NCI-H2196 treated with DMSO at 0.1 percent for 48 hours (cell line): ENCODE measurements at regions not wholly inside any gene's neighbourhood (a gene's known extent, or its start where the extent isn't known, plus 50 kb on each side); places are given as distances from the start of the nearest gene placed in this dataset.
"Not testable (repeated sequence)": the region's sequence is repeated elsewhere in the genome, so short reads cannot be mapped to it uniquely, and the experiment has no call there.

Experiments used
- DNase-seq: peaks from one replicate; lab custom pipeline; 2025; ENCODE audit not compliant: unreplicated experiment; lab: John Stamatoyannopoulos, UW

DNA sequence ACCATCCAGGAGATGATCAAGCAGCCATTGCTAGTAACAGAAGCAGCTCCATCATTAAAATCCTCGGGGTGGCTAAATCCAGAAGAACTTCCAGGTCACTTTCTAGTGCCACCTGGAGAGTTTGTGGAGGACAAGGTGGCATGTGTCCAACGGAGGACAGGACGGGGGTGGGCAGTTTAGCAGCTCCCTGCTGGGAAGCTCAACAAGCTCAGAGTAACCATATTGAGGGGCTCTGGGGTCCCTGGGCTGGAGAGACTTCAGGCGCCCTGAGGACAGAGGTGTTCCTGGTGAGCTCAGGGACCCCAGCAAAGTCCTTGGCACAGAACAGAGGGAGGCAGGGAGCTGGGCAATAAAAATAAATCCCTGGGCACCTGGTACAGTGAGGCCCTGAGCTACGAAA lies 140.0 kb upstream of the FHL2 start:
- no peak for DNase-seq

DNA sequence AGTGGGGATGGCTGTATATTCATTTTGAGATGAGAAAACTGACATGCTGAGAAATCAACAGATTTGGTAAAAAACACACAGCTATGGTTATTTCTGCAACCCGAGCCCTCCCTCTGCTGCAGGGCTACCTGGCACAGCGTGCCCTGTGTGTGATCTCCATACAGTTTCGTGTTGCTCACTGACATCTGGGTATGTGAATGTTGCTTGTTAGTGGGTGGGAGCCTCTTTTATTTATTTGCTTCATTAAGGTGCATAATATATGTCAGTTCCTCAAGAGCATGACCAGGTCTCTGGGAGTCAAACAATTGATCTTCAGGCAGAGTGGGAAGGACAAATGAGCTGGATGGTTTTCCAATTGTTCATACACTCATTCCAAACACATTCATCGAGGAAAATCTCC lies 139.1 kb upstream of the FHL2 start:
- DNase-seq, result no peak

DNA sequence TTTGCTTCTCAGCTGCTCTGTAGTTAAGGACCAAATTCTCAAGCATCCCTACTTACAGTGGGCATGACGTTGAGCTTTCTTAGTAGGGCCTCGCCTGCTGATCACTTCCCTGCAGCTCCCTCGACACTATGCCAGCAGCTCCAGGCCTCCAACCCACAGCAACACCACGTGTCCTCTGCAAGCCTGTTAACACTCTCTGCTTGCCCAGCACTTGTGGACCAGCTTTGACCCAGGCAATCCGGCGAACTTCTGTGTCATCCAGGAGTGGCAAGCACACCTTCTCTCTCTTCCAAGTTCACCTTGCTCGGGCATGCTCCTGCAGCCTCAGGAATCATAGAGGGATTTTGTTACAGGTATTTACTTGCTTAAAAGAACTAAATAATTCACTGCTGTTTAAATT lies 138.6 kb upstream of the FHL2 start:
- no peak for DNase-seq

DNA sequence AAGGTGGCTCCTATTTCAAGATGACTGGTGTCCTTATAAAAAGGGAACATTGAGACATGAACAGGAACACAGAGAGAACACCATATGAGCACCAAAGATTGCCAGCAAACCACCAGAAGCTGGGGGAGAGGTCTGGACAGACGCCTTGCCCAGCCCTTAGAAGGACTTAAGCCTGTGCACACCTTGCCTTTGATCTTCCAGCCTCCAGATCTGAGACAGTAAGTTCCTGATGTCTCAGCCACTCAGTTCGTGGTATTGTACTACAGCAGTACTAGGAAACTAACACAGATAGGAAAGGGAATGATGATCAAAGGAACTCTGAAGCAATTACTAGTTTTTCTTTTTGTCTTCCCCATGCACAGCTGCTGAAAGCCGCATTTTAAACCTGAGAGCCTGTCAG lies 137.3 kb upstream of the FHL2 start:
- DNase-seq, result no peak

DNA sequence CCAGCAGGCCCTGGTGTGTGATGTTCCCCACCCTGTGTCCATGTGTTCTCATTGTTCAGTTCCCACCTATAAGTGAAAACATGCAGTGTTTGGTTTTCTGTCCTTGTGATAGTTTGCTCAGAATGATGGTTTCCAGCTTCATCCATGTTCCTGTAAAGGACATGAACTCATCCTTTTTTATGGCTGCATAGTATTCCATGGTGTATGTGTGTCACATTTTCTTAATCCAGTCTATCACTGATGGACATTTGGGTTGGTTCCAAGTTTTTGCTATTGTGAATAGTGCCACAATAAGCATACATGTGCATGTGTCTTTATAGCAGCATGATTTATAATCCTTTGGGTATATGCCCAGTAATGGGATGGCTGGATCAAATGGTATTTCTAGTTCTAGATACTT lies 130.4 kb upstream of the FHL2 start:
- not testable (repeated sequence) for DNase-seq

DNA sequence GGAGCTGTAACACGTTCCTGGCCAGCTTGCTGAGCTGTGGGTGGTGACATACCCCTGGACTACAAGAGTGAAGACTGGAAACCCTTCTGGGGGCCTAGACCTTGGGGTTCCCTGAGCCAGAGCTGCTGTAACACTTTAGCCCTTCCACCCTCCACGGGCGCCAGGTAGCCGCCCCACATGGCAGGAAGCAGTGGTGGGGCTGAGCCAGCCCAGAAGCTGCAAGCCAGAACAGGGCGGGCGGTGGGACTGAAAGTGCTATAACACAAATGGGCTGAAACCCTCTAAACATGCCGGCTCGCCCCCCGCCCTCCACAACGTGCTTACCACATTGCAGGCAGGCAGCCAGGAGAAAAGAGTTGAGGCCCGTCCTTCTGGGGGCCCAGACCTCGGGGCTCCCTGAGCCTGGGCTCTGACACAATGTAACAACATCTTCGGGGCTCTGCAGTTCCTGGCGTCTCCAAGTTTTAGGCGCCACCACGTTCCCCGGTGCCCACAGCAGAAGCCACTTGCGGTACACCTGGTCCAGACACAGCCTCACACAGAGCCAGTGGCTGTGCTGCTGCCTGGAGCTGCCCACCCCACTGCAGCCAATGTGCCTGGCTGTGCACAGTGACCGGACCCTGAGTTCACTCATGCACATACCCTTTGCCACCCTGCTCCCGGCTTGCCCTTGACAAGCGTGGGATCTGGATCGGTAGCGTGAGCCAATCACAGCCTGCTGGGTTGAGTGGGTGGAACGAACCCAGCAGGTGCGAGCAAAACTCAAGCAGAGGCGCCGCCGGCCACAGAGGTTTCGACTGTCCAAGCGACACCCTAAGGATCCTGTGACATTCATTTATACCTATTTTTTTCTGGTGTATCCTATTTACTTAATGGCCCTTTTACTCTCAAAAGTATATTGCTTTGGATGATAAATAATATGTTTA lies 127.4 kb upstream of the FHL2 start:
- no peak for DNase-seq

DNA sequence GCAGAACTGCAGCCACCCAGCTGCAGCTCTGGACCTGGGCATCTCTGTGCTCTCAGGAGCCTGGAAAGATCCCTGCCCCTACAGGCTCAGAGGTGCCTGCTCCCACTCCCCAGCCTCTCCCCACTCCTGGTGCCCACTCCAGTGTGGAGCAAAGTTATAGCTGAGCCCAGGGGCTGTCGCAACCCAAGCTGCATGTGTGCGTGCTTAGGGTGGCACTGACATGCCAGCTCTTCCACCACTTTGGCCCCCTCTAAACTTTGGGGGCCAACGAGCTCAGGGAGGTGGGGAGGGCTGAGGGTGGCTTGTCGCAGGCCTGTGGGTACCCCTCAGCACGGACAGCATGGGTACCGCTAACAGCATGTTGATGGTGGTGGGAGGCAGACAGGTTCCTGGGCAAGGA lies 126.3 kb upstream of the FHL2 start:
- DNase-seq, result no peak

DNA sequence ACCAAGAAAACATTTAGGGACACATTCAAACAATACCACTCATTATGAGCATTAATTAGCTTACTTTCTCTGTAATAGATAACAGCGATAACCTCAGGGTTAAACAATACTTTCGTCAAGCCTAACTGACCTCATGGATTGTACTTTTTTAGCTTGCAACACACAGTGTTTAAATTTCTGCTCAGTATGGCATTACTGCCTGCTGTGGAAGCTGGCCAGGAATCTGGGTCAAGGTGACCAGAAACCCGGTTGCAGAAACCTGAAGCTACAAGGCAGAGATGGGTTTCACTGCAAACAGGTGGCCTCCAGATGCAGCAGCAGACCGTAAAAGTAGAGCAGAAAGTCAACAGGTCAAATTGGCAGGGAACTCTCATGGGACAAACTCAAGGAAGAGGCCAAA lies 123.8 kb upstream of the FHL2 start:
- no peak for DNase-seq

DNA sequence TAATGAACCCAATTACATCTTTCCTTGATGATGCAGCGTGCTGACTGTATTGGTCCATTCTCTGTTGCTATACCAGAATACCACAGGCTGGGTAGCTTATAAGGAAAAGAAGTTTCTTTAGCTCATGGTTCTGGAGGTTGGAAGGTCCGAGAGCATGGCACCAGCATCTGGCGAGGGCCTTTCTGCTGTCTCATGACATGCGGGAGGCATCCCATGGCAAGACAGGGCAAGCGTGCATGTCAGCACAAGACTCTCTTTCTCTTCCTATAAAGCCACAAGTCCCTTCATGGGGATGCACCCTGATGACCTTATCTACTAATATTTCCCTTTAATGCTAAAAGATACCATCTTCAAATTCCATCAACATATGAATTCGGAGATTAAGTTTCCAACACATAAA lies 122.8 kb upstream of the FHL2 start:
- no peak for DNase-seq

DNA sequence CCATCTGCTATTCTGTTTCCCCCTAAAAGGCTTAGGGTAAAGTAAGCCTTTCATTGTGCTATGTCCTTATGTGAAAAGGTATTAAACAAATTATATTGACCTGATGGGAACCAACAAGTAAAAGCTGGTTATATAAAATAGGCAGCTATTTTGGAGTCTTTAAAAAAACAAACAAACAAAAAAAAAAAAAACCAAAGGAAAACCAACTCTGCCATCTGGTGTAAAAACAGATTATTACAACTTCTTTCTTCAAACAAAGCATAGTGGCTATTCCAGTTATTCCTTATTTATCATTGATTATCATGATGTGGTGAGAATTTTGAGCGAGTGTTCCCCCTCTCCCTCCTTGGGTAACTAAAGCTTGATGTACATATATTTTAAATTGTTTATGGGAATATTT lies 122.3 kb upstream of the FHL2 start:
- DNase-seq, result no peak

DNA sequence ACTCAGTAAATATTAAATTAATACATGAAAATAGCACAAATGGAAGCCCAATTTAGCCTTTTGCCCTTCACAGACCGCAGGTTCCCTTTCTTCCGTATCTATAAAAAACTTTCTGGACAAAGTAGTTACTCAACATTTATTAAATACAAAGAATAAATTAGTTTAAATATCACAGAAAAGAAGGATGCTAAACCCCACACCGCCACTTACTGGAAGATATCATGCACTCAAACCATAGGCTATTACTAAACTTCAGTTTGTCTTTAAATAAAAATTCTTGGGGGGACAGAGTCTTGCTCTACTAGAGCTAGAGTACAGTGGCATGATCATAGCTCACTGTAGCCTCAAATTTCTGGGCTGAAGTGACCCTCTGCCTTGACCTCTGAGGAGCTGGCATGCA lies 120.7 kb upstream of the FHL2 start:
- no peak for DNase-seq

DNA sequence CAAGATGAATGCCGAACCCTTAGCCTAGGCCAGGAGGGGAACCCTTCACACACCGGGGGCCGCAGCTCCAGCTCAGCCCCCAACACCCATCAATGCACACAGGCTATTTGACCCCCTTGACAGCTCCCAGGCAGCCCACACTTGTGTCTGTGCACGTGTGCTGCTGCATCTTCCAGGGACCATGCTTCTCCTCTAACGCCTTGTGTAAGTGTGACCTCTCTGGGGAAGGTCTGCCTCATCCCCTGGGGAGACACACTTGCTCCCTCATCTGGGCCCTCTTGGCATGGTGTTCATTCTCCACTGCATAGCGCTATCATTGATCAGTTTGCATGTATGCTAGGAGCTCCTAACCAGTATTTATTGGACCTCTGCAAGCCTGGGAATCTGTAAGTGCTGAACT lies 120.0 kb upstream of the FHL2 start:
- no peak for DNase-seq

DNA sequence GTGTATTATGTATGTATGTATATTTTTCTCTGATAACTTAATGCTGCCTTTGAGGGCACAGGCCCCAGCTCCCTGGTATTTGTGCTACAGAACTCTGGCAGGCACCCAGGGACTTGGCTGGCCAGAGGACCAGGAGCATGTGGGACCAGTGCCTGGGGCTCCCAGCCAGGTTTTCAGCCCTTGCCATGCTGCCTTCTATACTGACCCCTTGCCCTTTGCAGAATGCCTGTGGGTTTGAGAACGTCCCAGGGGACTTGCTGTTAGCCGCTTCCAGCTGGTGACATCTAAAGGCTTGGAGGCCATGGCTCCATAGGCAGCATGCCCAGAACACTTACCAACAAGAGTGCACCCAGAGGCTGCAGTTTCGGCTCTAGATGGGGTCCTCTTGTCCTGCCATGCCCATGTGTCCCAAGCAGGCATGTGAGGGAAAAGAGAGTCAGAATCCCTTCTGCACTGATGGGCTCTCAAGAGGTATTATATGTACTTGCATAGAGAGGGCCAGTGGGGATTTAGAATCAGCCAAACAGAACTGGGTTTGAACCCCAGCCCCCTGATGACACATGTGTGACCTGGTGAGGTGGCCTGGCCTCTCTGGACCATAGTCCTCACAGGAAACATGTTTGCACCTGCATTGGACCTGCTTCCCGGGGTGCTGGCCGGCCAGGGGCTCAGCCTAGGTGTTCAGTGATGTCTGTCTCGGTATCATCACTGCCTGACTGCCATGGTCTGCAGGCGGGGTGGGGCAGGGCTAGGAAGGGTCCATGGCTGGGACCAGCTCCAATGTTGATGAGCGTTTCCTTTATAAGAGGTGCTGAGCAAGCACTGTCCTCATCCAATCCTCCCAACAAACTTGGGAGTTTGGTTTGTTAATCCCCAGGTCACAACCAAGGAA lies 119.2 kb upstream of the FHL2 start:
- peak; percentile 42 for DNase-seq

DNA sequence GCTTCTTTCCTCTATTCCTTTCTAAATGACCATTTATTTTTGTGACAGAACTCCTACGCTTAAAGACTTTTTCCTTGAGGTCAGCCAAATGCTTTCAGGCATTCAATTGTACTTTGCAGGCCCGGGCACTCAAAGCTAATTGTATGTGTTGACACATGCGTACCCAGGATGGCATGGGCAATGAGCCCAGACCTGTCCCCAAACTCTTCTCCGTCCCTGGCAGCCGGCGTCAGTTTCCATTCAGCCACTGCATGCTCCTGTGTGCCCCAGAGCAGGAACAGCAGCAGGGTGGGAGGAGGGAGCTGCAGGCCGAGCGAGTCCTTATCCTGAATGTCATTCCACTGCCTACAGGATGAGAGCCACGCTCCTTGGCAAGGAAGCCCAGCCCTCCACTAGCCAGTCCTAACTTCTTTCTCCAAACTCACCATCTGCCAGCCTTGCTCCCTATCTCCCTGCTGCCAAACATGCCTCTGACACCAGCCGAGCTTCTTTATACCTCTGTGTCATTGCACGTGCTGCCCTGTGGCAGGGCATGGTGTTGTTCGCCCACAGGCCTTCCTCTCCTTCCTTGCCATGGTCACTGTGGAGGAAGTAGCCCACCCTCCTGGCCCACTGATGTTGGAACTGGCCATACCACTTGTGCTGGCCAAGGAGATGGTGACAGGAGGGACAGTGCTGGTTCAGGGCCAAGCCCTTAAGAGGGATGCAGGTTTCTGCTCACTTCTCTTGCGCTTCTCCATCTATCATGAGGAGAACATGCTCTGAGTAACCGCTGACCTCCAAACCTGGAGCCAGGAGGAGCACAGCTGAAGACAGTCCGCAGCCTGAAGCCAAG lies 116.9 kb upstream of the FHL2 start:
- DNase-seq, result peak; percentile 62

DNA sequence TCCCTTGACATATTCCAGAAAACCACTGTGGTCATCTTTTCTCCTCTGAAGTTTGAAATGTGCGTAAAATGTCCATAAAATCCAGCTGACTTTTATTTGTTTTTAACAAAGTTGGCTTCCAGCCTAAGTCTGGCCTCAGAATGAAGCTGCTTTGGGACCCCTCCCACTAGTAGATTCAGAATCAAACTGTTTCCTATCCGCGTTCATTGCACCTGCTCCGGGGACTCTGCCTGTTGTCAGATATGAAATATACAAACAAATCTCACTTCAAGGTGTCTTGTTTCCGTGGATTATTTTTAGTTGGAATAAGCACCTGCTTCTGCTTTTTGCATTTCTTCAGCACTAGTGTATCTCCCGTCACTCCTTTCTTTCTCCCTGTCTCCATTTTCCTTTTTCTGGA lies 115.7 kb upstream of the FHL2 start:
- no peak for DNase-seq

DNA sequence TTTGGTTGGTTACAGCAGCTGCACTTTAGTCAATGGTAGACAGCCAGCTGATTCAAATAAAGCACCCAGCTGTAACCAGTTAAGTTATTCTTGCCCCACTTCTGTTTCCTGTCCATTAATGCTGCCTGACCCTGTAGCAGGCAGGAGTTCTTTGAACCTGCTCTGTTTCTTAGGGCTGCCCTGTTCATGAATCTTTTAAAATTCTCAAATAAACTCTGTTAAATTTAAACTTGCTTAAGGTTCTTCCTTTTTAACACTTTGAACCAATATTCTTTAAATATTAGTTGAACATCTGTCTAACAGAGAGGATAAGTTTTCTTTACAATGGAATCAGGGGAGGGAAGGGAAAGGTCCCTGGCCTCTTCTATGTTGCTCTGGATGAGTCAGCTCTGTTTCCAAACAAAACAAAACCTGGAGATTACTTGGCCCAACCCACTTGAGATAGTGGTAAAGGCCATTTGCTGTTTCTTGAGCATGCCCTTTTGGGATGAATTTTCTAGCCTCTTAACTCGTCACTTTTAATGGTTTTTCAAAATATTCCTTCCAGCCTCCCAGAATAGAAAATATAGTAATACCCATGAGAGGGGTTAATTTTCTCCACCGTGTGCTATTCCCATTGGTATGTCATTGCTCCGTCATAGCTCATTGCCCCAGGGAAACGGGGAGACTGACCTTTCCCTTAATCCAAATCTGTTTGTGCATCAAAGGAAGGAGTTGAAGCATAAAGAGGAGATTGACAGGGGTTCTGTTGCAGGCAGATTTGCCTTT lies 112.1 kb upstream of the FHL2 start:
- DNase-seq, result no peak

DNA sequence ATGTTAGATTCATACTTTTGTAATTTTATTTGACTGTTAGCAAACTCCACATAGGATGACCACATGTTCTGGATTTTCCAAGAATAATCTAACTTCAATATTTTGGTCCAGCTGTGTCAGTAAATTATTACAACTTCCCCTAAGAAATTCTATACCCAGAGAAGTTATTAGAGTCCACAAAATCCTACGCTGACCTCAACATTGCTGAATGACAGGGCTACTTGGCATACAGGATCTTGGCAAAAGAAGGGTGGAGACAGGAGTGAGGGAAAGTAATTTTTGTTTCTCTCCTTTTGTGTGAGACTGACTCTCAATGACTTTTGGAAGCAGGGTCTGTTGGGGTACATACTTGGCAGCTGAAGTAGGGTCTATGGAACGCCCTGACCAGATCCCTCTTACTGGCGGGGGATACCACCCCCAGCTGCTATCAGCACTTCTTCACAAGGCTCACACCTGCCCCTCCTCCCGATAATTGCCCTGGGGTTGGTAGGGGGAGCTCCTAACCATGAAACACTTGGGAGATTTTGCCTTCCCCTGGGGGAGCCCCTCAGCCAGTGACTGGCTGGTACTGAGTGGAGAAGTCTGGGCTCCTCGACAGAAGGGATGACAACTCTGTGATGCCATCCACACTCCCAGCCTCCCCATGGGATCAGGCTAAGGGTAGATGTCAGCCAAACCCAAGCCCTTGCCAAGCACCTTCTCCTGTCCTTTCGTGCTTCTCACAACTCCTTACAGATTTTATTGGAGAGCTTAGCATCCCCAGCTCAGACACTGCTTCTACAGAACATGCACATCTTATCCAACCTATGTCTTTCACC lies 110.6 kb upstream of the FHL2 start:
- DNase-seq, result no peak

DNA sequence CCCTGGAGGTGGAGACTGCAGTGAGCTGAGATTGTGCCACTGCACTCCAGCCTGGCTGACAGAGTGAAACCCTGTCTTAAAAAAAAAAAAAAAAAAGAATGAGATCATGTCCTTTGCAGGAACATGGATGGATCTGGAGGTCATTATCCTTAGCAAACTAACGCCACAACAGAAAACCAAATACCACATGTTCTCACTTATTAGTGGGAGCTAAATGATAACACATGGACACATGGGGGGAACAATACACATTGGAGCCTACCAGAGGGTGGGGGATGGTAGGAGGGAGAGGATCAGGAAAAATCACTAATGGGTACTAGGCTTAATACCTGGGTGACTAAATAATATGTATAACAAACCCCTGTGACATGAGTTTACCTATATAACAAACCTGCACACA lies 108.0 kb upstream of the FHL2 start:
- DNase-seq, result not testable (repeated sequence)

DNA sequence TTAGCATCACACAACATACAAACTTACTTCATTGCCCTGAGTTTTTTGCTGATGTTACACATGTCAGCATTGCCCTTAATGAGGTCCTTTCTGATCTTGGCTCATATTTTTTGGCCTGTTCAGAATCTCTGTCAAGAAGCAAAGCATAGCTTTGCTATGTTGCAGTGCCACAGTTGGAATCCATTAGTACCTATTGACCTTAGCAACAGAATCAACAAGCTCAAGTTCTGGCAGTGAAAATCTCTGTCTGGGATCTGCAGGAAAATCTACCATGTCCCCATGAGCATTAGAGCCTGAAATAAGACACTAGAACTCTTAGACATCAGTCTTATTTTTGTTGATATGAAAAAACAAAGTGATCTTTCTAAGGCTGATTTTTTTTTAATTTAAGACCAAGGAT lies 105.6 kb upstream of the FHL2 start:
- no peak for DNase-seq
